H1 (cell line): ENCODE measurements at regions not wholly inside any gene's neighbourhood (a gene's known extent, or its start where the extent isn't known, plus 50 kb on each side); places are given as distances from the start of the nearest gene placed in this dataset.
A peak's percentile ranks its signal among the peaks of the same experiment; 100 is the strongest.

Experiments used
- CTCF ChIA-PET: fragments of 300-600 bp; sonication (Branson Sonifier 250); formaldehyde crosslinking; loops from one replicate; lab custom pipeline; 2021; ENCODE audit not compliant: partially characterized antibody; lab: Charles Lee
- POLR2A ChIA-PET: fragments of 300-600 bp; sonication (Branson Sonifier 250); formaldehyde crosslinking; loops from one replicate; lab custom pipeline; 2021; ENCODE audit warnings: inconsistent platforms; ENCODE audit not compliant: partially characterized antibody; lab: Charles Lee
- DNase-seq, 2 experiments: peaks; one replicate each; pipeline versions ENCODE4 v3.0.0 to v3.0.0-alpha.2; 2010 to 2022; ENCODE audit warnings: low spot score in 2 of 2, low read depth in 1 of 2, mixed read lengths in 1 of 2
- FAIRE-seq: peaks from 2 replicates; lab custom pipeline; 2011; peaks lifted over from hg19 to GRCh38; lab: Jason Lieb, UNC
- H2AFZ ChIP-seq: 2 replicates; pipeline ENCODE4 v1.8.1; 2012; ENCODE audit warnings: low read length, inconsistent platforms
- H2AK5ac ChIP-seq: 2 replicates; pipeline ENCODE4 v1.6.1; 2013; ENCODE audit warnings: low read depth, low read length
- H2BK120ac ChIP-seq: replicated peaks from 2 replicates; pipeline ENCODE3; 2013; ENCODE audit warnings: low read depth, low read length, inconsistent platforms
- H2BK12ac ChIP-seq: 2 replicates; pipeline ENCODE4 v1.6.1; 2013; ENCODE audit warnings: low read depth, low read length
- H2BK15ac ChIP-seq: 2 replicates; pipeline ENCODE4 v1.6.1; 2013; ENCODE audit warnings: low read length
- H2BK20ac ChIP-seq: 2 replicates; pipeline ENCODE4 v1.6.1; 2013; ENCODE audit warnings: low read length
- H2BK5ac ChIP-seq: 2 replicates; pipeline ENCODE4 v1.6.1; 2013; ENCODE audit warnings: low read depth, low read length
- H3K14ac ChIP-seq: 2 replicates; pipeline ENCODE4 v1.6.1; 2013; ENCODE audit warnings: inconsistent platforms; ENCODE audit not compliant: insufficient read length
- H3K18ac ChIP-seq: 2 replicates; pipeline ENCODE4 v1.6.1; 2013; ENCODE audit warnings: low read length; ENCODE audit errors: extremely low read depth
- H3K23ac ChIP-seq: 2 replicates; pipeline ENCODE4 v1.6.1; 2013; ENCODE audit warnings: inconsistent platforms; ENCODE audit not compliant: insufficient read length
- H3K23me2 ChIP-seq: 2 replicates; pipeline ENCODE4 v1.6.1; 2013; ENCODE audit warnings: low read depth, low read length
- H3K27ac ChIP-seq: 2 replicates; pipeline ENCODE4 v1.6.1; 2011; ENCODE audit warnings: low read depth, low read length, inconsistent platforms
- H3K27me3 ChIP-seq, 4 experiments: replicated peaks in 1 of 4; 1 replicate in 1 of 4; 2 replicates in 3 of 4; pipeline versions ENCODE4 v1.6.1 to v1.8.1; 2011 to 2013; ENCODE audit warnings: low read length in 3 of 4, mild to moderate bottlenecking in 3 of 4, inconsistent platforms in 2 of 4, mixed read lengths in 2 of 4, moderate library complexity in 1 of 4; ENCODE audit not compliant: control insufficient read depth in 3 of 4, insufficient read depth in 3 of 4; ENCODE audit errors: extremely low read depth in 1 of 4
- H3K36me3 ChIP-seq, 4 experiments: 2 replicates each; pipeline versions ENCODE4 v1.6.1 to v1.8.1; 2011 to 2013; ENCODE audit warnings: mild to moderate bottlenecking in 4 of 4, low read length in 3 of 4, moderate library complexity in 2 of 4, control low read depth in 1 of 4, inconsistent platforms in 1 of 4; ENCODE audit not compliant: insufficient read depth in 4 of 4, control insufficient read depth in 2 of 4
- H3K4ac ChIP-seq: replicated peaks from 2 replicates; pipeline ENCODE3; 2013; ENCODE audit warnings: low read length, low read depth, mixed read lengths, inconsistent platforms; ENCODE audit not compliant: insufficient read length
- H3K4me1 ChIP-seq, 4 experiments: replicated peaks in 1 of 4; 1 replicate in 1 of 4; 2 replicates in 3 of 4; pipeline versions ENCODE4 v1.6.1 to v1.8.1; 2011 to 2013; ENCODE audit warnings: low read length in 3 of 4, inconsistent platforms in 2 of 4, mixed read lengths in 1 of 4; ENCODE audit not compliant: insufficient read depth in 4 of 4, control insufficient read depth in 3 of 4
- H3K4me2 ChIP-seq, 2 experiments: 2 replicates each; pipeline versions ENCODE4 v1.6.1 to v1.8.1; 2011 to 2013; ENCODE audit warnings: low read depth in 2 of 2, low read length in 2 of 2, control low read depth in 1 of 2, inconsistent platforms in 1 of 2, mild to moderate bottlenecking in 1 of 2; ENCODE audit not compliant: insufficient read depth in 1 of 2
- H3K4me3 ChIP-seq, 4 experiments: fragments of 200-600, 300-600 bp in 1 of 4; sonication (generic), shearing (Covaris generic), sonication (Bioruptor Twin) in 1 of 4; 2 replicates each; pipeline versions ENCODE4 v1.5.1 to v1.8.1; 2011 to 2016; ENCODE audit warnings: low read length in 4 of 4, low read depth in 3 of 4, control low read depth in 2 of 4, inconsistent platforms in 2 of 4, mild to moderate bottlenecking in 2 of 4, mixed read lengths in 1 of 4, moderate library complexity in 1 of 4; ENCODE audit not compliant: insufficient read depth in 2 of 4; ENCODE audit errors: extremely low read depth in 1 of 4
- H3K56ac ChIP-seq: replicated peaks from 2 replicates; pipeline ENCODE3; 2013; ENCODE audit warnings: low read depth, mild to moderate bottlenecking, mixed read lengths, low read length, inconsistent platforms; ENCODE audit not compliant: insufficient read length
- H3K79me1 ChIP-seq: 2 replicates; pipeline ENCODE4 v1.6.1; 2013; ENCODE audit warnings: low read depth, low read length, control low read depth
- H3K79me2 ChIP-seq, 2 experiments: 2 replicates each; pipeline versions ENCODE4 v1.6.1 to v1.8.1; 2012 to 2013; ENCODE audit warnings: low read length in 2 of 2, mild to moderate bottlenecking in 2 of 2, inconsistent platforms in 1 of 2; ENCODE audit not compliant: insufficient read depth in 2 of 2, control insufficient read depth in 1 of 2
- H3K9ac ChIP-seq, 4 experiments: replicated peaks in 1 of 4; 1 replicate in 1 of 4; 2 replicates in 3 of 4; pipeline versions ENCODE4 v1.6.1 to v1.8.1; 2011 to 2013; ENCODE audit warnings: low read depth in 3 of 4, low read length in 3 of 4, control low read depth in 2 of 4, mild to moderate bottlenecking in 2 of 4, moderate library complexity in 2 of 4, inconsistent platforms in 1 of 4; ENCODE audit errors: extremely low read depth in 1 of 4
- H3K9me3 ChIP-seq, 2 experiments: 2 replicates each; pipeline versions ENCODE4 v1.6.1 to v1.8.1; 2012 to 2013; ENCODE audit warnings: mild to moderate bottlenecking in 2 of 2, moderate library complexity in 2 of 2, control low read depth in 1 of 2, inconsistent platforms in 1 of 2, low read depth in 1 of 2, low read length in 1 of 2, mixed read lengths in 1 of 2; ENCODE audit not compliant: insufficient read depth in 2 of 2
- H4K20me1 ChIP-seq, 2 experiments: replicated peaks in 1 of 2; 2 replicates each; pipeline versions ENCODE3 to v1.8.1; 2011 to 2013; ENCODE audit warnings: inconsistent platforms in 2 of 2, low read length in 2 of 2, mild to moderate bottlenecking in 1 of 2; ENCODE audit not compliant: insufficient read depth in 2 of 2, control insufficient read depth in 1 of 2
- H4K5ac ChIP-seq: 2 replicates; pipeline ENCODE4 v1.6.1; 2013; ENCODE audit warnings: low read length, low read depth, mixed read lengths, inconsistent platforms; ENCODE audit not compliant: insufficient read length
- H4K8ac ChIP-seq: 2 replicates; pipeline ENCODE4 v1.8.0; 2013; ENCODE audit warnings: mild to moderate bottlenecking, moderate library complexity, low read length, inconsistent platforms; ENCODE audit not compliant: insufficient read depth; ENCODE audit errors: extremely low read depth
- H4K91ac ChIP-seq: replicated peaks from 2 replicates; pipeline ENCODE3; 2013; ENCODE audit warnings: low read length, mixed read lengths, inconsistent platforms; ENCODE audit not compliant: insufficient read length
- RNF2 ChIP-seq: fragments of 200-900, 300-1000 bp; sonication (generic); IDR thresholded peaks from 2 replicates; pipeline ENCODE4 v1.7.1; 2016; ENCODE audit warnings: borderline replicate concordance, low read depth, mild to moderate bottlenecking, antibody characterized with exemption, low read length; ENCODE audit not compliant: poor library complexity, severe bottlenecking; ENCODE audit errors: missing control alignments
- TEAD4 ChIP-seq: IDR thresholded peaks from 2 replicates; pipeline ENCODE4 v1.6.1; 2012; ENCODE audit warnings: low read depth, low read length, inconsistent platforms, mixed read lengths
- WGBS, 2 experiments: shearing (Covaris generic) in 1 of 2; methylation state at CpG; one replicate each; pipeline versions ENCODE4 v1.1.6 to v1.1.7; 2013 to 2015; ENCODE audit warnings: low lambda C conversion rate in 2 of 2, mixed read lengths in 2 of 2, inconsistent platforms in 1 of 2, low coverage in 1 of 2, missing lambda C conversion rate in 1 of 2; ENCODE audit not compliant: insufficient replicate concordance in 2 of 2, insufficient coverage in 1 of 2, insufficient read length in 1 of 2; ENCODE audit errors: extremely low coverage in 1 of 2, missing lambda C conversion rate in 1 of 2; 5-methylcytosine and 5-hydroxymethylcytosine counted together

DNA sequence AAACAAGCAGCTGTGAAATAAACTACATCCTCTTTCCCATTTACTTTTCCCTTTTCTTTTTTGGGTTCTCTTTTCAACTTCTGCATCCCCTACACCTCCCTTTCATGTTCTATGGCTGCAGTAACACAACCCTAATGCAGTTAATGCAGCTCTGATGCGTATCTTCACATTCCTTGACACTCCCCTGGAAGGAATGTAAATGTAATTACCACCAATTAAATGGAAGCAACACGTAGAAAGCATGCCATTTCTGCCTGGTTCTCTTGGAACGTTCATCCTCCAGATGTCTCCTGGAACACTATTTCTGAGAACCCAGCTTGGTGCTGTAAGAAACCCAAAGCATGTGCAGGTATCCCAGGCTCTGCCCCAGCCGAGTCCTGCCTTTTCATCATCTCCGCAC lies 166.8 kb upstream of the FREM2 start:
- 83% methylated on average over 5 of the region's 5 CpGs; no CpG with 5 or more reads in 1 of the 2 experiments for whole genome bisulfite sequencing, 2 experiments

More for the DNA sequence above, 166.8 kb upstream of the FREM2 start:
- Histone ChIP-seq H3K9me3 (no peaks in the 10 kb centered on the region), H3K27ac (peak overlapping the region; percentile 21; the same call in 1 of the 2 replicates), H2BK15ac (no peak overlapping the region), H4K8ac (no peak overlapping the region), H2BK120ac (peak overlapping the region; percentile 67), H3K36me3 (no peaks in the 10 kb centered on the region), H3K4me3 (peak overlapping the region in 1 of 4 experiments; percentile 30; a peak in 1 of 8 replicates), H3K4ac (no peak overlapping the region), H3K4me1 (peaks cover 9 to 20% (median 16%) of the 10 kb centered on the region in 4 experiments; a peak in 5 of 7 replicates), H3K18ac (0 out of 2 replicates have a peak overlapping the region, but pooled peaks have one; percentile 4), H3K79me1 (no peaks in the 10 kb centered on the region), H2AFZ (peak overlapping the region; percentile 23; the same call in 1 of the 2 replicates), H2AK5ac (no peak overlapping the region), H3K27me3 (no peaks in the 10 kb centered on the region), H3K9ac (no peak overlapping the region), H3K4me2 (peak overlapping the region; percentile 48 to 58; a peak in 2 of 4 replicates), H2BK20ac (no peak overlapping the region), H3K56ac (no peak overlapping the region), H3K14ac (no peak overlapping the region), H3K23ac (no peak overlapping the region), H3K23me2 (no peaks in the 10 kb centered on the region), H4K5ac (no peak overlapping the region), H4K91ac (peak overlapping the region; percentile 49), H2BK5ac (0 out of 2 replicates have a peak overlapping the region, but pooled peaks have one; percentile 18), H4K20me1 (no peaks in the 10 kb centered on the region), H2BK12ac (peak overlapping the region; percentile 10; the same call in 1 of the 2 replicates), H3K79me2 (no peaks in the 10 kb centered on the region)
- TF ChIP-seq TEAD4, result 0 out of 2 replicates have a peak, but pooled peaks have one; percentile 42
- no peak for TF ChIP-seq RNF2
- ChIA-PET POLR2A (no interaction called here), CTCF (no interaction called here)
- DNase-seq (no peak), FAIRE-seq (no peak)
